ENCODE measurements at regions not wholly inside any gene's neighbourhood (a gene's known extent, or its start where the extent isn't known, plus 50 kb on each side); places are given as distances from the start of the nearest gene placed in this dataset.

DNA sequence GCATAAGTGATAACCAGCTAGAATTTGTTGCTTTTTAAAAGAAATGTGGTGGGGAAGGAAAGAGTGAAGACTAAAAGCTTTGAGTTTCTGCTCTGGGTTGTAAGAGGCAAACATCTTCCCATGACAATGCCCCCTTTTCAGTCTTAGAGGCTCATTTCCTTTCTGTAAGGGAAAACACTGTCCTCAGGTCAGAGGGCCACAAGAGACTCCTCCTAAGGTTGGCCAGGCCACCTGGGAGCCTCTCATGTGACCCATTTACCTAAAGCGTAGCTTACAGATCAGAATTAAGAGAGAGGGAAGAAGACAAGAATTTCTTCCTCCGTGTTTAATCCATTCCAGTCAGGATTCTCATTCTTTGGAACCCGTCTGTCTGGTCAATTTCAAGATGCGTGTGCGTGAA is 220.4 kb upstream of the HEY2 start:
- TF ChIP-seq, protein P1, sequence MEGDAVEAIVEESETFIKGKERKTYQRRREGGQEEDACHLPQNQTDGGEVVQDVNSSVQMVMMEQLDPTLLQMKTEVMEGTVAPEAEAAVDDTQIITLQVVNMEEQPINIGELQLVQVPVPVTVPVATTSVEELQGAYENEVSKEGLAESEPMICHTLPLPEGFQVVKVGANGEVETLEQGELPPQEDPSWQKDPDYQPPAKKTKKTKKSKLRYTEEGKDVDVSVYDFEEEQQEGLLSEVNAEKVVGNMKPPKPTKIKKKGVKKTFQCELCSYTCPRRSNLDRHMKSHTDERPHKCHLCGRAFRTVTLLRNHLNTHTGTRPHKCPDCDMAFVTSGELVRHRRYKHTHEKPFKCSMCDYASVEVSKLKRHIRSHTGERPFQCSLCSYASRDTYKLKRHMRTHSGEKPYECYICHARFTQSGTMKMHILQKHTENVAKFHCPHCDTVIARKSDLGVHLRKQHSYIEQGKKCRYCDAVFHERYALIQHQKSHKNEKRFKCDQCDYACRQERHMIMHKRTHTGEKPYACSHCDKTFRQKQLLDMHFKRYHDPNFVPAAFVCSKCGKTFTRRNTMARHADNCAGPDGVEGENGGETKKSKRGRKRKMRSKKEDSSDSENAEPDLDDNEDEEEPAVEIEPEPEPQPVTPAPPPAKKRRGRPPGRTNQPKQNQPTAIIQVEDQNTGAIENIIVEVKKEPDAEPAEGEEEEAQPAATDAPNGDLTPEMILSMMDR (IDR thresholded peaks at IDR 0.05 in 4 of 5, conservative IDR thresholded peaks at IDR 0.05 in 1 of 5): no peak
- TF ChIP-seq POLR2A (IDR thresholded peaks at IDR 0.05): no peak
